ENCODE measurements at regions not wholly inside any gene's neighbourhood (a gene's known extent, or its start where the extent isn't known, plus 50 kb on each side); places are given as distances from the start of the nearest gene placed in this dataset.
"Not testable (repeated sequence)": the region's sequence is repeated elsewhere in the genome, so short reads cannot be mapped to it uniquely, and the experiment has no call there.

- Histone ChIP-seq H3K4me2 (ENCODE audit: low read length) (no peak overlapping the region), H3K4me1 (ENCODE audit: control insufficient read depth, low read length) (no peaks in the 10 kb centered on the region), H3K36me3 (ENCODE audit: control insufficient read depth, low read length) (no peaks in the 10 kb centered on the region), H3K27me3 (ENCODE audit: control insufficient read depth, low read length) (no peaks in the 10 kb centered on the region), H3K9me3 (ENCODE audit: control insufficient read depth, insufficient read depth, low read length) (no peaks in the 10 kb centered on the region), H4K20me1 (ENCODE audit: control insufficient read depth, insufficient read depth, low read depth, low read length) (no peaks in the 10 kb centered on the region), H3K9me2 (replicated peaks; ENCODE audit: control insufficient read depth, low read length) (no peaks in the 10 kb centered on the region), H3K79me2 (ENCODE audit: control insufficient read depth, low read length) (no peaks in the 10 kb centered on the region), H3K27ac (ENCODE audit: low read depth, low read length) (no peak overlapping the region), H3F3A (ENCODE audit: control insufficient read depth, insufficient read depth) (no peaks in the 10 kb centered on the region), H3K4me3 (ENCODE audit: low read length) (no peak overlapping the region)
- TF ChIP-seq CTCF (IDR thresholded peaks at IDR 0.05; ENCODE audit: low read depth, low read length, poor library complexity, severe bottlenecking) (no peak), EZH2phosphoT487 (IDR thresholded peaks at IDR 0.05; ENCODE audit: borderline replicate concordance, low read length) (no peak)
Observed at GRCh38 chr11:81960443-81960842, 773.2 kb downstream of the FAM181B start.

- no peaks in the 10 kb centered on the region for H3K79me2 ChIP-seq (ENCODE audit: control insufficient read depth, low read length)
- TF ChIP-seq CTCF (IDR thresholded peaks at IDR 0.05; ENCODE audit: low read depth, low read length, poor library complexity, severe bottlenecking) (no peak), EZH2phosphoT487 (IDR thresholded peaks at IDR 0.05; ENCODE audit: borderline replicate concordance, low read length) (no peak)
- H3K27ac ChIP-seq (ENCODE audit: low read depth, low read length): no peak overlapping the region
Observed at GRCh38 chr11:81959341-81959740, 774.3 kb downstream of the FAM181B start.

GRCh38 chr11:81954301-81954700, 779.4 kb downstream of the FAM181B start:
- H4K20me1 ChIP-seq (ENCODE audit: control insufficient read depth, insufficient read depth, low read depth, low read length); H3K9me3 ChIP-seq (ENCODE audit: control insufficient read depth, insufficient read depth, low read length); H3K27ac ChIP-seq (ENCODE audit: low read depth, low read length); H3K9me2 ChIP-seq (replicated peaks; ENCODE audit: control insufficient read depth, low read length); H3K27me3 ChIP-seq (ENCODE audit: control insufficient read depth, low read length); H3K36me3 ChIP-seq (ENCODE audit: control insufficient read depth, low read length); H3K4me3 ChIP-seq (ENCODE audit: low read length); H3F3A ChIP-seq (ENCODE audit: control insufficient read depth, insufficient read depth); H3K4me2 ChIP-seq (ENCODE audit: low read length); H3K4me1 ChIP-seq (ENCODE audit: control insufficient read depth, low read length); H3K79me2 ChIP-seq (ENCODE audit: control insufficient read depth, low read length): not testable (repeated sequence)

More at GRCh38 chr11:81959341-81959740, 774.3 kb downstream of the FAM181B start:
- H3F3A ChIP-seq (ENCODE audit: control insufficient read depth, insufficient read depth): no peaks in the 10 kb centered on the region
- no peak overlapping the region for H3K4me3 ChIP-seq (ENCODE audit: low read length)
- H3K9me2 ChIP-seq (replicated peaks; ENCODE audit: control insufficient read depth, low read length): no peaks in the 10 kb centered on the region
- no peaks in the 10 kb centered on the region for H3K9me3 ChIP-seq (ENCODE audit: control insufficient read depth, insufficient read depth, low read length)
- no peak overlapping the region for H3K4me2 ChIP-seq (ENCODE audit: low read length)
- H3K4me1 ChIP-seq (ENCODE audit: control insufficient read depth, low read length): no peaks in the 10 kb centered on the region
- no peaks in the 10 kb centered on the region for H3K36me3 ChIP-seq (ENCODE audit: control insufficient read depth, low read length)
- H4K20me1 ChIP-seq (ENCODE audit: control insufficient read depth, insufficient read depth, low read depth, low read length): no peaks in the 10 kb centered on the region
- no peaks in the 10 kb centered on the region for H3K27me3 ChIP-seq (ENCODE audit: control insufficient read depth, low read length)

GRCh38 chr11:81946831-81947230, 786.8 kb downstream of the FAM181B start:
- Histone ChIP-seq H3K36me3 (ENCODE audit: control insufficient read depth, low read length) (no peaks in the 10 kb centered on the region), H3K27me3 (ENCODE audit: control insufficient read depth, low read length) (no peaks in the 10 kb centered on the region), H3K4me2 (ENCODE audit: low read length) (no peak overlapping the region), H3K9me3 (ENCODE audit: control insufficient read depth, insufficient read depth, low read length) (no peaks in the 10 kb centered on the region), H3K4me3 (ENCODE audit: low read length) (no peak overlapping the region), H3F3A (ENCODE audit: control insufficient read depth, insufficient read depth) (no peaks in the 10 kb centered on the region), H3K79me2 (ENCODE audit: control insufficient read depth, low read length) (no peaks in the 10 kb centered on the region), H4K20me1 (ENCODE audit: control insufficient read depth, insufficient read depth, low read depth, low read length) (no peaks in the 10 kb centered on the region), H3K4me1 (ENCODE audit: control insufficient read depth, low read length) (no peaks in the 10 kb centered on the region), H3K9me2 (replicated peaks; ENCODE audit: control insufficient read depth, low read length) (no peaks in the 10 kb centered on the region), H3K27ac (ENCODE audit: low read depth, low read length) (no peak overlapping the region)
- TF ChIP-seq EZH2phosphoT487 (IDR thresholded peaks at IDR 0.05; ENCODE audit: borderline replicate concordance, low read length): no peak
- TF ChIP-seq CTCF (IDR thresholded peaks at IDR 0.05; ENCODE audit: low read depth, low read length, poor library complexity, severe bottlenecking): no peak
